ENCODE measurements at regions not wholly inside any gene's neighbourhood (a gene's known extent, or its start where the extent isn't known, plus 50 kb on each side); places are given as distances from the start of the nearest gene placed in this dataset.
"Not testable (repeated sequence)": the region's sequence is repeated elsewhere in the genome, so short reads cannot be mapped to it uniquely, and the experiment has no call there.

DNA sequence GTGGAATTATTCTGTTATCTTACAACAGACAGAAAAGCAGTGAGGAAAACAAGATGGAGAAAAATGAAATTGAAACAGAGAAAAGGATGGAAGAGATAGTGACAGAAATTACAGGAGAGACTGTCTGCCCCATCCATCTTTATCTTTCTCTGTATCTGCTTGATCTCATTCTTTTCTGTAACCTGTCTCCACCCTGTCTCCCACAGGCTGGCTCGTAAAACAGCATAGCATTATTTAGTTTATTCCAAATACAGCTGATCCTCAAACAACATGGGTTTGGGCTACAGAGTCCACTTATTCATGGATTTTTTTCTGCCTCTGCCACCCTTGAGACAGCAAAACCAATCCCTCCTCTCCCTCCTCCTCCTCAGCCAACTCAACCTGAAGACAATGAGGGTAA lies 482.3 kb upstream of the JARID2 start:
- DNase-seq (ENCODE audit: low read depth): no peak

DNA sequence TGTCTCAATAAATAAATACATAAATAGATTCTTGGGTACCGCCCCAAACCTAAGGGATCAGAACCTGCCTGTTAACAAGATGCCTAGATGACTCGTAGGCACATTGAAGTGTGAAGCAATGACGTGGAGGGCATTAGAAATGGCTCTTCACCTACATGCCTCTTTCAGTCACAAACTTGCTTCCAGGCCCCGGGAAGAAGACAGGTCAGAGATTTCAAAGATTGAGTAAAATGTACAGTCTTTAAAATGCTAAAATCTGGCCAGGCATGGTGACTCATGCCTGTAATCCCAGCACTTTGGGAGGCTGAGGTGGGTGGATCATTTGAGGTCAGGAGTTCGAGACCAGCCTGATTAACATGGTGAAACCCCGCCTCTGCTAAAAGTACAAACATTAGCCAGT lies 480.8 kb upstream of the JARID2 start:
- no peak for DNase-seq (ENCODE audit: low read depth)

DNA sequence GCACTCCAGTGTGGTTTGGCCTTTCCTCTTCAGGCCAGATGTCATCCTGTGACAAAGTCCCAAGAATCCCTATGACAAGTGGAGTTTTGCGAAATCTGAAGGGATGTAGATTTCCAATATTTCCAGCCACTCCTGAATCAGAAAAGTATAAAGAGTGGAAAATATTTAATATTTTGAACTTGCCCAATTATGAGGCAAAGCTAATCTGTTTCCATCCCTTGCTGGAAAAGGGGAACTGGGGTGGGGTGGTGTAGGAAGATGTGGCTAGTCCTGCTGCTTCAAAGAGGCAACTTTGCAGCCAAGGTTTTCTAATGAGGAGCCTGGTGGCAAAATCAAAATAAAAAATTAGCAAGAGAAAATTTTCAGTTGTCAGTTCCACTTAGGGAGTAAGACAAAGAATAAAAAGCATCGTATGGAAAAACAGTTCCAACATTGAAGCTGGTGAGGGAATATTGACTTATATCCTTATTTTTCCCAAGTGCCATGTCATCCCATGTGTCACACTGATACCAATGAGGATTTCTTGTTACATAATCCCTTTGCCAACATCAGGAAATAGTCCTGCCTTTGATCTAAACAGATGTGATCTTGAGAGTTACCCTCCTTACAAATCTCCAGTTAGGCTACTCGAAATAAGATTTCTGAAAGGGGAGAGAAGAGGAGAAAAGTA lies 480.0 kb upstream of the JARID2 start:
- no peak for DNase-seq (ENCODE audit: low read depth)

DNA sequence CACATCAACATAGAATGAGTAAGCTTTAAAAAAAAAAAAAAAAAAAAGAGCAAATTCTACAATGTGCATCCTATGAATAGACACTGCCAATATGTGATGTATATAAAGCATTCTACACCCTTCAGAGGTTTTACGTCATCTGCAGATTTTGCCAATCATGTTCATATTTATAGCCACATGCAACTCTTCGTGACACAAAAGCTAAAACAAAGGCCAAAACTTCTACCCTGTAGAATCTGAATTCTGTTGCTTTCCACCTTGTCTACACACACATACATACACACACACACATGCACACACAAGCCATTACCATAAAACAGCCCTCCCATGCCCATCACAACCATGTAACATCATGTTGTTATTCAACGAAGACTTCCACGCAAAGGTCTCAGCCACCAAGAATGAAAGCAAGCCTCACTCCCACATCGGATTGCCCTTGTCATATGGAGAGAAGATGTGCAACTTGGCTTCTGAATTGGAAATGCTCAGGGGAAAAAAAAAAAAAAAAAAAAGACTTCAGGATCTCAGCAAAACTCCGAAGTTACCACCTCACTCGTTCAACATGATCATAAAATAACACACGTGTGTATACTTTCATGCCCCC lies 479.4 kb upstream of the JARID2 start:
- DNase-seq (ENCODE audit: low read depth): no peak

DNA sequence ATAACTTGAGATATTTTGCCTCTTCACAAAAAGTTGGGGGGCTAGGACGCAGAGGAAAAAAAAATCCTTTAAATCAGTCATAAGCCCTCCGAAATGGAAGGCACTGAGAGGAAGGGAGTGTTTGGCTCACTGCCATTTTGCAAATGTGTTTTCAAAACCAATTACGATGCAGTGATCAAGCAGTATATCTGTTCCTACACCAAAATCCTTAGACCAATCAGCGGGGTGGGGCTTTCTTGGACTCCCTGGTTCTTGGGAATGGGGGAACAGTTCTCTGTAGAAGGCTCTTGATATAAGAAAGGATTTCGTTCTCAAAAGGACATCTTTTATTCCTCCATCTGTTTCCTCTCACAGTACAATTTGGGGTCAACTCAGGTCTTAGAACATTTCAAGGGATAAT lies 478.6 kb upstream of the JARID2 start:
- DNase-seq (ENCODE audit: low read depth): no peak

DNA sequence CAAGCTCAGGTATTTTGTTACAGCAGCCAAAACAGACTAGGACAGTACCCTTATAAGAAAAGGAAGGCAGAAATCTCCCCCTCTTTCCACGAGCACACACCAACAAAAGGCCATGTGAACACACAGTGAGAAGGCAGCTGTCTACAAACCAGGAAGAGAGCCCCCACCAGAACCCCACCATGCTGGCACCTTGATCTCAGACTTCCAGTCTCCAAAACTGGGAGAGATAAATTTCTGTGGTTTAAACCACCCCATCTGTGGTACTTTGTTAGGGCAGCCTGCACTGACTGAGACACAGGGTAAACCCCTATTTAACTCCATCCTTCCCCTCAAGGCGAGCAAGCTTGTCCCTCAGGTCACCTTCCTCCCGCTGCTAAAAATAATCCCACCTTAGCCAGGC lies 475.8 kb upstream of the JARID2 start:
- no peak for DNase-seq (ENCODE audit: low read depth)

DNA sequence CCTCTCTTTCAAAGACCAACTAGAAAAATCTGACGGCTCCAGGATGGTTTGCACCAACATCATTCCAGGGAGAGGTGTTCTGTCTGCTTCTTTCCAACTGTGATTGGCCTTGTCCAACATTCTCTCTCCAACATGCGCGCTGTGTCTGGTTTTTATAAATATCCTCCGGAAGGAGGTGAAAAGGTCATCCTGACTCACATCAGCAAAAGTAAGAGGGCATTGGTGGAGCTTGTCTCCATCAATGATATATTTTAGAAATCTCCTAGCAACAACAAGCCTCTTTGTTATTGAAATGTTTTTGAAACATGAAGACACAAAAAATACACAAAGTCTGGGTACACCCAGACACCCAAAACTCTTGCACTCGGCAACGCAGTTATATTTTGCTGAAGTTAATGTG lies 475.3 kb upstream of the JARID2 start:
- no peak for DNase-seq (ENCODE audit: low read depth)

DNA sequence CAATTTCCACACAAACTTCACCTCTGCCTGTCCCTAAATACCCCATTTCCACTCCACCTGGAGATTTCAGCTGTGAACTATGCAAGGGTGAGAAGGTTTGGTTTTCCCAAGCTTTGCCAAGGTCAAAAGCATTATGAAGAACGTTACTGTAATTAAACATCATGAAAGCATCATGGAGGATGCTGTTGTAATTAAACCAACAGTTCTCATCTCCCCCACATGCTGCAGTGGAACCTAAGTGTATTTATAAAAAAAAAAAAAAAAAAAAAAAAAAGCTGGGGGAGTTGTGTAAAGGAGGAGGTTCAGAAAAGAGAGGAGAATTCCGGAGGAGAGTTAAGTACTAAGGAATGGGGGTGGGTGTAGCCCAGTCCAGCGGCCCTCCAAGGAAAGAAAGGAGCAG lies 474.9 kb upstream of the JARID2 start:
- no peak for DNase-seq (ENCODE audit: low read depth)

DNA sequence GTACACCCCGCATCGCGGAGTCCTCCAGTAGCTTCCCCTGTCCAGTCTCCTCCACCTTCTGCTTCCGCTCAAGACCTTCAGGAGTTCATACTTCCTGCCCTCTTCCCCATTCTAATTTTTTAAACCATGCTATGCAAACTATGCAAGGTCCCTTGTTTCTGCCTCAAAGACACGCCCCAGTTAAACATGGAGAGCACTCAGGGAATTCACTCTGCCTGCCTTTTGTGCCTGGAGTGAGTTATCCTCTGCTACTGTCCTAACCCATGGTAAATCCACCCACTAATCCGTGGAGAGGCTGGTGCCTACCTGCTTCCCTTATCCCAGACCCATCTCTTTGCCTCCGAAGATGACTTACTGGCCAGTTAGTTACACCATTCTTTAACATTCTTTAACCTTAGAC lies 473.7 kb upstream of the JARID2 start:
- no peak for DNase-seq (ENCODE audit: low read depth)

DNA sequence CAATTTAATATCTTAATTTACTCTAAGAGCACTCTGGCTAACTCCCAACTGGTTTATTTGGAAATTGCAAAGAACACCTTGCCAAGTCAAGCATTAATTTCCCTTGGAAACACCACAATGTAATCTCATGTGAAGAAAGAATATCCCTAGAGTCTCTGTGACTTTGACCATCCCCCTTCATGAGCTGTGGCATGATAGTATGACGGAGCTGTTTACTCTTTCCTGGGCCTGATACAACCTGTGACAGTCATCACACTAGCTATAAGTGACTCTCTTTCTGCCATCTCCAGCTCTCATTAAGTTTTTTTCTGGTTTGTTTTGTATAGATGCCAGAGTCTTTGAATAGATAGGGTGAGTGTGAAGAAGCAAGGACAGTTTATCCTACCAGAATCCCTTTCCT lies 470.3 kb upstream of the JARID2 start:
- DNase-seq (ENCODE audit: low read depth): no peak

DNA sequence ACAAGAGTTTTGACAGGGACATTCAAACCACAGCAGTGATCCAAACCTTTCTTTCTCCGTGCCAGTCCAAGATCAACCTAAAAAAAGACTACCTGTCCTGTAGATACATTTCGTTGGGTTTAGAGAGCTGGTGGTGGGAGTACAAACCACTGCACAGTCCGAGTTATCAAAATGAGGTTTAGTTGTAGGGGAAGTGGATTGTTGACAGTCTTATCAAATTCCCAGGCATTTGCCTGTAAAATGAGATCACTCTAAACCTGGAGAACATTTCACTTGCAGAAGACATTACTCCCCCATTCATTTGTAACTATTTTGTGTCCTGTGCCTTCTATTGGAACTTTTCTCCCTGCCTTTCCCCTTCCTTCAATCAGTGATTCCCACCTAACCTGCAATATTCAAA lies 469.6 kb upstream of the JARID2 start:
- no peak for DNase-seq (ENCODE audit: low read depth)

DNA sequence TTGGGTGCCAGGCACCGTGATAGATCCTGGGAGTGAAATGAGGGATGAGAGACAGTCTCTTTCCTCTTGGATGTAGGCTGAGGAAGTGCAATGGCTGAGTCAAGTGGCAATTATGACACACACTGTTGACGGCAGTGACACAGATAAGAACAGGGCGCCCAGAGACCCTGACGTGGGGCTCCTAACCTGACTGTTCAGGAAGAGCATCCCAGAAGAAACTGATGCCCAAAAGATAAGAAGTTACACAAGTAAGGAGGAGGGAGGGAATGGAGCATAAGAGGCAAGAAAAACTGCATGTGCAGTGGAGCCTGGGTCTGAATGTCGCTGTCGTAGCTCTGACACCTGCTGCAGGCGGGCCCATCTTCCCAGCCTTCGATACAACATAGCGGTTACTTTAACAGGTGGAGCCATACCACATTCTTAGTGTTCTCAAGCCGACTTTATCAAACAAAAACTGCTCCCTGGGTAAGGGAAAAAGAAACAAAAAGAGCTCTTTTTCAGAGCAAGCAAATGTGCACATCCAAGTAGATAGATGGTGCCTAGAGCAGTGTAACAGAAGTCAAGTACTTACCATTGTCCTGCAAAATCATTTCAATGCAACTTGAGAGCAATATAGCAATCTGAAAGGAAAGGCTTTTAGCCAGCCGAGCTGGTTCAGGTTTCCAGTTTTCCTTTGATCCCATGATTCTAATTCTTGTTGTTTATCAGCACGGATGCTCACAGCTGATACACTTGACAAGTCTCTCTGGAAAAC lies 463.9 kb upstream of the JARID2 start:
- no peak for DNase-seq (ENCODE audit: low read depth)

DNA sequence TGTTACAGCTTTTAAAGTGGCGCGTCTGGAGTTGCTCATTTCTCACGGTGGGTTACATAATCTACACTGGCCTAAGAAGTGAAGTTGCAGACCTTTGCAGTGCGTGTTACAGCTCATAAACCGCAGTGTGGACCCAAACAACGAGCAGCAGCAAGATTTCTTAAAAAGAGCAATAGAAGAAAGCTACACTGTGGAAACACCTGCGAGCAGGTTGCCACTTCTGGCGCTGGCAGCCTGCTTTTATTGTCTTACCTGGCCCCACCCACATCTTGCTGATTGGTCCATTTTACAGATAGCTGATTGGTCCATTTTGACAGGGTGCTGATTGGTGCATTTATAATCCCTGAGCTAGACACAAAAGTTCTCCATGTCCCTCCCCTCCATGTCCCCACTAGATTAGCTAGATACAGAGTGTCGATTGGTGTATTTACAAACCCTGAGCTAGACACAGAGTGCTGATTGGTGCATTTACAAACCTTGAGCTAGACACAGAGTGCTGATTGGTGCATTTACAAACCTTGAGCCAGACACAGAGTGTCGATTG lies 462.9 kb upstream of the JARID2 start:
- DNase-seq (ENCODE audit: low read depth): not testable (repeated sequence)

DNA sequence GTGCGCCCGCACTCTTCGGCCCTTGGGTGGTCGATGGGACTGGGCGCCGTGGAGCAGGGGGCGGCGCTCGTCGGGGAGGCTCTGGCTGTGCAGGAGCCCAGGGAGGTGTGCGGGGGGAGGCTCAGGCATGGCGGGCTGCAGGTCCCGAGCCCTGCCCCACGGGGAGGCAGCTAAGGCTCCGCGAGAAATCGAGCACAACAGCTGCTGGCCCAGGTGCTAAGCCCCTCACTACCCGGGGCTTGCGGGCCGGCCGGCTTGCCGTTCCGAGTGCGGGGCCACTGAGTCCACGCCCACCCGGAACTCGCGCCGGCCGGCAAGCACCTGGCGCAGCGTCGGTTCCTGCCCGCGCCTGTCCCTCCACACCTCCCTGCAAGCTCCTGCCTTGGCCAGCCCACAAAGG lies 462.3 kb upstream of the JARID2 start:
- no peak for DNase-seq (ENCODE audit: low read depth)

DNA sequence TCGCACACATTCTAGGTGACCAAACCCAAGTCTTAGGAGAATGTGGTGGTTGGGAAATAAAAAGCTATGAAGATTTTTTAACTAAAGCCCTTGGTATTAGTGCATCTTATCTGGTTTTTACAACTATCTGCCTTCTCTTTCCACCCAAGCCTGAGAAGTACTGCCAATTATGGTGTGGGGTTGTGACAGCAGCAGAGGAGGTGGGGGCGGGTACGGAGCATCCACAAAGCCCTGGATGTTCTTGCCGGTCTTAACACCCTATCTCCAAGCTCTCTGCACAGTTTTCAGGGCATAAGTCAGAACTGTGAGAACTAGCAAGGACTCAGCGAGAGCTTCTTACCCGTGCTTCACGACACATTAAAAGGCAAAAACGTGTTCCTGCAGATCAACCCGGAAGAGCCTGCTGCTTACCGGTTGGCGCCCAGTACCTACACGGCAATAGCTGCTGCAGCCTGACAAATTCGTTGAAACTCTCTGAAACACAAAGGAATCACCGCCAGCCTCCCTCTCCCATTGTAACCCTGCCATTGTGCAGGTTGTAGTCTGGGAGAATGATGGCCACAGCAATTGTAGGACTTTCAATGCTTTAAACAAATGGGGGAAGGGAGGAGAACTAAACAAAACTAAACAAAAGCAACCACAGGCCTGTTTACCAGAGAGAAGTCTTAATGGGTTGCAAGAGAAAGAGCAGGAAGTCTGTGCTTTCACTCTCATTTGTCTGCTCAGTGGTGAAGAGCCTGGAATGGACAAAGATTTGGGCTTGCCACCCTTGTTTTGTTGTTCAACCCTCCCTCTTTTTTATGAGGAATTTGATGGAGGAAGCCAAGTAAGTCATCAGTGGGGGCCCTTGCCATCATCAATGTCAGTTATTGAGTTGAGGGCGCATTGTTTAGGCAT lies 461.0 kb upstream of the JARID2 start:
- no peak for DNase-seq (ENCODE audit: low read depth)

DNA sequence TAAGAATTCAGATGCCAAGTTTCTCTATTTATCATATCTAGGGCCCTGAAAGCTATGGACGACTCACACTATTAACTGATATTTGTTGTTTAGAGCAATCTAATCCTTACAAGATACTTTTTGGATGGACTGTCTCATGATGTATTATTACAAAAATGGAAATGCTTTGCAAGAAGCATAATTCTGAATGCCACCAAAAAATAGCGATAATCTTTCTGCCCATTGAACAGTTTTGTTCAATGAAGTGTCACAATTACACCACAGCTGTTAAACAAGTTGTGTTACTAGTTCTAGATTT lies 460.4 kb upstream of the JARID2 start:
- no peak for DNase-seq (ENCODE audit: low read depth)

DNA sequence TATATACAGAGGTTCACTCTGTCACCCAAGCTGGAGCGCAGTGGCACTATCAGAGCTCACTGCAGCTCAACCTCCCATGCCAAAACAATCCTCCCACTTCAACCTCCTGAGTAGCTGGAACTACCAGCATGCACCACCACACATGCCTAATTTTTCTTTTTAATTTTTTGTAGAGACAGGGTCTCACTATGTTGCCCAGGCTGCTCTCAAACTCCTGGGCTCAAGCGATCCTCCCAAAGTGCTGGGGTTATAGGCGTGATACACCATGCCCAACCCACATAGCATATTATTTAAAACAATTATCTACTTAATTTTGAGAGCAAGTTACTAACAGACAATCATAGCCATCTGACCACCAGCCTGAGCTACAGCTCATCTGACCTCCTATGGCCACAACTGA lies 459.9 kb upstream of the JARID2 start:
- no peak for DNase-seq (ENCODE audit: low read depth)

DNA sequence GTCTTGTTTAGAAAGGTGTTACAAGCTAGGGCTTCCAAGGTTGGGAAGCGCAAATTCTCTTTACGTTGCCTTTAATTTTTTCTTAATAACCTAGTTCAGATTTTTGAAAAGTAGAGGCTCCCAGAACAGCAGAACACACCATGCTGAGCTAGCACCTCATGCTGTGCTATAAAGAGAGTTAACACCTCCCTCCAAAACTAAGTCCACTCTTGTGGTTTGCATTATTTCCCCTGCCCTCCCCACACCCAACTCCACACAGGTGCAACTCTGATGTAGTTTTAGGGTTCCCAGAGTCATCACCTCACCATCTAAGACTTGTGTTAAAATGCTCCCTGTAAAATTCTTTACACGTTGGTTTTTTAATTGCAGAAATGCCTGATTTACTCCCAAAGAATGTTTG lies 459.4 kb upstream of the JARID2 start:
- no peak for DNase-seq (ENCODE audit: low read depth)

DNA sequence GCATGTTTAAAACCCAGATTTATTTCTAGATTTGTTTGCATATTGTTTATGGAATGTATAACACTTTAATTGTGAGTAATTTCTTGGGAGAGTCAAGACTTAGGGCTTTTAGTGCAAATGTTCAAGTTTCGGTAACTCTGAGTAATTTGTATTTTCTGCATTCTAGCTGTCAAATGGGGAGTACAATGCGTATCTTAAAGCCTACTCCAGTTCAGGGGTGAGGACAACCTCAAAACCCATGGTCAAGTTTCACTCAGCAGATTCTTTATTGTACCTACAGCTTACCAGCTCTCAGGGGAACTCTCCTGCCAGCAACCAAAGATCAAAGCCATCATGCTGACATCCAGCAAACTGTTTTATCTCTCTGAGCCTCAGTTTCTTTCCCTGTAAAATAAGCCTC lies 458.6 kb upstream of the JARID2 start:
- no peak for DNase-seq (ENCODE audit: low read depth)

DNA sequence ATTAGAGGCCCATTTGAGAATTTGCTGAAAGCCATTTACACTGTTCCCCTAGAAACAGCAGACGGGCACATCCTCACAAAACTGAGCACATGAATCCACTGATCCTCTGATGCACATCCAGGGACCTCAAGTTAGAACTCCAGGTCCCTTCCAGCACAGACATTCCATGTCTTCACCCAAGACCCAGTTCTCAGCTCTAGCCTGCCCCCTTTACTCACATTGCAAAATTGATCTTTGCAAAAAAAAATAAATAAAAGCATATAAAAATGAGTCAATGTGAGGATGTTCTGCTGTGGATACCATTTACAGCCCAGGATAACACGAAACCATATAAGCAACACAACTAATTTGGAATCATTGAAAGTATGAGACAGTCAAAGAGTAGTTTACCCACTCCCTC lies 458.2 kb upstream of the JARID2 start:
- DNase-seq (ENCODE audit: low read depth): no peak

DNA sequence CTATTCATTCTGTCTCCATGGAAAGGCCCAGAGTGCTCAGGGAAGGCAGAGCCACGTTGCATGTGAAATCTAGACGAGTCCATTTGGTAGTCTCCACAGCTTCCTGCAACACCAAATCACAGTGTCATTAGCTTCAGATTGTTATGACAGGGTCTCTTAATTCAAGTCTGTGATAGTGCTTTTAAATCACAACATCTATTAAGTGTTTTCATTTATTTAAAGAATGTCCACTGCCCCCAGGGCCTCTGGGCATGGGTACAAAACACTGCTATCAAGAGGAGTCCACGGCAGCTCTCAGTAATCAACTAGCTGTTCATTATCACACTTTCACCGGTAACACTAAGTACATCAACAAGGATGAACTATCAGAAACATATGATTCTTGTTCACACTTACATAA lies 455.9 kb upstream of the JARID2 start:
- no peak for DNase-seq (ENCODE audit: low read depth)

DNA sequence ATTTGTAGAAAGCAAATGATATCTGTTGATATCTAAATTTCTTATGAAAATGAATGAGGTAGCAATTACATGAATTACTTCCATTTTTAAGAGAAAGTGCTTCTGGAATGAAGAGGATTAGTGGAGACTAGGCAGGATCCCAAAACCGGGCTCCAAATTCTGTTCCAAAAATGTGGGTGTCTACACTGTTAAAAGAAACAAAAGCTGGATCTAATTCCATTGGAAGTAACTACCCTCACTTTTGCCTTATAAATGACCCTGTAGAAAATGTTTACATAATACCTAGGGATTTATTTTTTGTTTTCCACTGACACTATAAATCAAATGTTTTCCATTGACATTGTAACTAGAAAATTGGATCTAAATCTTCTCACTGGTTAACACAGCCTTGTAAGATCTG lies 454.9 kb upstream of the JARID2 start:
- no peak for DNase-seq (ENCODE audit: low read depth)

DNA sequence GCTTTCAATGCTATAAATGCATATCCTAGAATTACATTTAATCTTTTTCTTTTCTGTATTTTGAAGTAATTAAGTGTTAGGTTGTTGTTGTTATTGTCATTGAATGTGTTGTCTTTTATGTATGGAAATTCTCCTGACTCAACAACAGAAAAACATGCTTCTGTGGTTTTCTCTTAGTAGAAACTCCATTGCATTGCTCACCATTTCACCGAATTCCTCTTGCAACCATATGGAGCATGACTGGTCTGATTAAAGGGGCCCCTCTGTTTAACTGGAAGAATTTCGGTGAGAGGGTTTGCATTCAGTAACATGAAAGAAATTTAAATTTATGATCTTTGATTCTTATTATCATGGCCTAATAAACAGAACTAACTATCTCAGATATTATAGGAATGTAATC lies 454.3 kb upstream of the JARID2 start:
- no peak for DNase-seq (ENCODE audit: low read depth)
